ENCODE measurements at regions not wholly inside any gene's neighbourhood (a gene's known extent, or its start where the extent isn't known, plus 50 kb on each side); places are given as distances from the start of the nearest gene placed in this dataset.
"Not testable (repeated sequence)": the region's sequence is repeated elsewhere in the genome, so short reads cannot be mapped to it uniquely, and the experiment has no call there.

GRCh38 chr2:110344405-110345035 is 128.1 kb downstream of the LIMS4 start:
- not testable (repeated sequence) for TF ChIP-seq CTCF, POLR2A (IDR thresholded peaks at IDR 0.05)

Measured in Peyer's patch (tissue), 4 donors.